PC-3 (cell line): ENCODE measurements at regions not wholly inside any gene's neighbourhood (a gene's known extent, or its start where the extent isn't known, plus 50 kb on each side); places are given as distances from the start of the nearest gene placed in this dataset.

Experiments used
- CTCF ChIP-seq: fragments of 300-600 bp; sonication (generic); conservative IDR thresholded peaks from 2 replicates; pipeline ENCODE4 v1.5.1; 2017; ENCODE audit warnings: antibody characterized with exemption, low read depth, mild to moderate bottlenecking, low read length
- EZH2 ChIP-seq: fragments of 300-600 bp; sonication (generic); IDR thresholded peaks from one replicate; pipeline ENCODE4 v1.6.1; 2017; ENCODE audit warnings: antibody characterized with exemption, mild to moderate bottlenecking, low read length; ENCODE audit not compliant: unreplicated experiment
- EZH2phosphoT487 ChIP-seq: fragments of 300-600 bp; sonication (generic); IDR thresholded peaks from 2 replicates; pipeline ENCODE4 v1.6.1; 2018; ENCODE audit warnings: mild to moderate bottlenecking, antibody characterized with exemption, low read length, borderline replicate concordance

GRCh38 chr12:131378176-131378842 lies 332.6 kb upstream of the SFSWAP start:
- no peak for TF ChIP-seq EZH2phosphoT487
- TF ChIP-seq CTCF, result no peak
- TF ChIP-seq EZH2, result no peak
